HG03575 (cell line): ENCODE measurements at regions not wholly inside any gene's neighbourhood (a gene's known extent, or its start where the extent isn't known, plus 50 kb on each side); places are given as distances from the start of the nearest gene placed in this dataset.

Source experiments
- ATAC-seq: cut with Tn5 transposase; IDR thresholded peaks from one replicate; pipeline ENCODE4 v1.9.1; 2021; ENCODE audit not compliant: unreplicated experiment, insufficient number of reproducible peaks, low FRiP score; ENCODE audit errors: extremely low read depth

GRCh38 chr18:71837547-71837946, 706.6 kb downstream of the CBLN2 start:
- no peak for ATAC-seq

- ATAC-seq, result no peak
Measured at GRCh38 chr18:71832946-71833617, 711.1 kb downstream of the CBLN2 start.

DNA sequence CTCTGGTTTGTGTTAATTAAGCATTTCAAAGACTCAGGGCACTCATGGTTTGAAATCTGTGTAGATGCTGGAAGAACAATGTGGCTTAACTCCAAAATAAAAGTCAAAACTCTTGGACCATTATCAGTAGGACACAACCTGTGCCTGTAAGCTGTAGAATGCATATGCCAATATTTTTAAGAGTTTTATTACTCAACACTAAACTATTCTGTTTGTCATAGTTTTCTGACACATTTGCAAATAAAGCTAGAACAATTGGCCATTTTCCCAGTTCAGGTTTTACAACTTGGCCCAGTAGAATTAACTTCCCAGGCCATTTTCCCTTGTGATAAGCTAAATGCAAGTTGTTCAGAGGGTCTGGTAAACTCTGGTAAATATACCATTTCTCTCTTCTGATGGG, 713.1 kb downstream of the CBLN2 start:
- no peak for ATAC-seq

- no peak for ATAC-seq
Measured at GRCh38 chr18:71827301-71827700, 716.8 kb downstream of the CBLN2 start.

GRCh38 chr18:71815305-71815704, 728.8 kb downstream of the CBLN2 start:
- ATAC-seq, result no peak

GRCh38 chr18:71809711-71810110, 734.4 kb downstream of the CBLN2 start:
- no peak for ATAC-seq

GRCh38 chr18:71808616-71809015, 735.5 kb downstream of the CBLN2 start:
- no peak for ATAC-seq

DNA sequence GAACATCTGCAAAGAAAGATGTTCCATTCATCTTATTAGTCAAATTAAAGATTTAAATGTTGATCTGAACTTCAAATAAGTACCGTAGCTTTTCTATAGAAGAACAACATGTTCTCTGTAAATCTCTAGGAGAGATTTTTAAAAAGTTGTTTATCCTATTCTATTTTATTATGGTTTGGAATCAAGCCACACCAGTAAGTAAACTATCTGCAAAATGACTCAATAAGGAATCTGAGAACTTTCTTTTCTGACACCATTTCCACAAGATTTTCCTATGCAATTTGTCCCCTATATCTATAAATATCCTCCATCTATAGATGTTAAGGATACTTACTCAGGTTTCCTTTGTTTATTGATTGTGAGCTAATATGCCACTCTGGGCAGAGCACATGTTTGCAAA, 736.6 kb downstream of the CBLN2 start:
- ATAC-seq, result no peak

- ATAC-seq, result no peak
Measured at GRCh38 chr18:71798986-71799673, 745.0 kb downstream of the CBLN2 start.

GRCh38 chr18:71797554-71797953, 746.6 kb downstream of the CBLN2 start:
- ATAC-seq, result no peak

DNA sequence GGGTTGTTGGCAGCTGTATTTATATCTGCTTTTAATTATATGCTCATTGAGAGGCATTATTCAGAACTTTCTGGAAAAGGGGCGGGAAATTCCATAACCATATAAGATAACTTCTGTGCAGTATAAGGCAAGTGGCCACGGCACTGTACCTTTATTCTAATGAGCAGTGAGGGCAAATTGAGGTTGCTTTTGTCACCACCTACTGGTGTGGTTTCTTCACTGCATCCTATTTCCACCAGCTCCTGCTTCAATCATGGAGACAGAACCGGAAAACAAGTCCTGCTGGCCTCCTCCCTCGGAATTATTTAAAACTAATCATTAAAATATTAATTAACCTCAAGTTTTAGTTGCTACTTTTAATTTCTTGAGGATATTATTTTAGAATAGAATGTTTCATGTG, 759.4 kb downstream of the CBLN2 start:
- ATAC-seq, result peak; percentile 71

GRCh38 chr18:71760541-71760940, 783.6 kb downstream of the CBLN2 start:
- ATAC-seq, result no peak

DNA sequence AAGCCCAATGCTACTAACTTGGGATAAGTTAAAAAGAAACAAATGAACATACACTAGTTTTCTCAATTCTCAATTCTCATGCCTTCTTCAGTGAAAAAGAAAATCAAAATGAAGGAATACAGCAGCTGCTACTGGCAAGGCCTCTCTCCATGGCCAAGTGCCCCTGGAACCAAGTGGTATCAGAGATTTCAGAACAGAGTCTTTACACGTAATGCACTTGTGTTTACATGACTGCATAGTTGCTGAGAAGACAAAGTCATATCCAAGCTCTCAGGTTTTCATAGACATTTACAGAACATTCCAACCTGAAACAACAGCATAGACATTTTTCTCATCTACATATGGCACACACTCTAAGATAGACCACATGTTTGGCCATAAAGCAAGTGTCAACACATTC, 789.9 kb downstream of the CBLN2 start:
- ATAC-seq, result no peak

DNA sequence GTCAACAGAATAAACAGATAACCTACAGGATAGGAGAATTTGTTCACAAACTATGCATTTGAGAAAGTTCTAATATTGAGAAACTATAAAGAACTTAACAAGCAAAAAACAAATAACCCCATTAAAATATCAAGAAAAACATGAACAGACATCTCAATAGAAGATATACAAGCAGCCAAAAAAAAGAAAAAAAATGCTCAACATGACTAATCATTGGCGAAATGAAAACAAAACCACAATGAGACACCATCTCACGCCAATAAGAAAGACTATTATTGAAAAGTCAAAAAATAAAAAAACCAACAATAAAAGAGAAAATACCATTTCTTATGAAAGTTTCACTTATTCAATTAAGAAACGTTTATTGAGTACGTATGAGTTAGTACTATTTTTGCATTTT, 800.5 kb downstream of the CBLN2 start:
- ATAC-seq, result no peak

DNA sequence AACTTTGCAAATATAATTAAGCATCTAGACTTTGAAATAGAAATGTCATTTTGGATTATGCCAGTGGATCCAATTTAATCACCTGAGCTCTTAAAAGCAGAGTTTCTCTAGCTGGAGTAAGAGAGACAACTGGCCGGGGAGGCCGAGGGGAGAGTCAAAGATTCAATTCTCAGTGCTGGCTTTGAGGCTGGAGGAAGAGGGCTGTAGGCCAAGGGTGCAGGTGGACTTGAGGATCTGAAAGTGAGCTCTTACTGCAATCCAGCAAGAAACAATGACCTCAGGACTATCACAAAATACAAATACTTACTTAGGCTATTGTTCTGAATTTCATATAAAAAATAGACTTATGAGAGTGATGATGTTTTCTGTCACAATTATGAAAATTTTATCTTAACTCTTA, 814.5 kb downstream of the CBLN2 start:
- ATAC-seq, result no peak

GRCh38 chr18:71727909-71728308, 816.2 kb downstream of the CBLN2 start:
- no peak for ATAC-seq

GRCh38 chr18:71725256-71725655, 818.9 kb downstream of the CBLN2 start:
- ATAC-seq, result no peak

DNA sequence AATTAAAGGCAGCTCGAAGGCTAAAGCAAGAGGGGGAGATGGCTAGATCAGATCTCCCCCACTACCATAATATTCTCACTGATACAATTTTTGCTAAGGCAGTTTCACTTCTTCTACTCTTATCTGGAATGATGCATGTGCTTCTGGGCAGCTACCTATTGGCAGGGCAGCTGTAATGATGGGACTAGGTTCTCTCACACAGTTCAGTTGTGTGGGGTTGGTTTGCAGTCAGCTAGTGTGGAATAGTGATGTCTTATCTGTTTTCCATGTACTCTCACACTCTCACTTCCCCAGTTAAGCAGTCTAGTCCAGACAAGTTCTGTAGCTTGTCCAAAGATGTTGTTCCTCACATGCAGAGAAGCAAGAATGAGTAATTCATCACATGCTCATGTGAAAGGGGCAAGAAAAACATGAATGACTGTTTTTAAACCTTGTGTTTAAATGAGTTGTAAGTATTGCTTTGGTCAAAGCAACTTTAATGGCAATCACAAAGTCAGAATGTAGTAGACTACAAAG, 836.1 kb downstream of the CBLN2 start:
- no peak for ATAC-seq

DNA sequence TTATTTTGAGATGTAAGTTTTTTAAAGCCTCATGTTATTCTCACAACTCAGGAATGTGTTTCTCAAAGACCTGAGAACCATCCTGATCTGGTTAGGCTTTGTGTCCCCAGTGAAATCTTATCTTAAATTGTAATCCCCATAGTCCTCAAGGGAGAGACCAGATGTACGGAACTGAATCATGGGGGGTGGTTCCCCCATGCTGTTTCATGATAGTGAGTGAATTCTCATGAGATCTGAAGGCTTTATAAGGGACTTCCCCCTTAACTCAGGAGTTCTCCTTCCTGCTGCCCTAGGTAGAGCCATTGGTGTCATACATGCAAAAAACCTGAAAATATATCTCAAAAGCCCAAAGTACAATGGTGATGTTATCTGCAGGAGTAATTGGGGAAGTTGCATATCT, 836.7 kb downstream of the CBLN2 start:
- no peak for ATAC-seq

DNA sequence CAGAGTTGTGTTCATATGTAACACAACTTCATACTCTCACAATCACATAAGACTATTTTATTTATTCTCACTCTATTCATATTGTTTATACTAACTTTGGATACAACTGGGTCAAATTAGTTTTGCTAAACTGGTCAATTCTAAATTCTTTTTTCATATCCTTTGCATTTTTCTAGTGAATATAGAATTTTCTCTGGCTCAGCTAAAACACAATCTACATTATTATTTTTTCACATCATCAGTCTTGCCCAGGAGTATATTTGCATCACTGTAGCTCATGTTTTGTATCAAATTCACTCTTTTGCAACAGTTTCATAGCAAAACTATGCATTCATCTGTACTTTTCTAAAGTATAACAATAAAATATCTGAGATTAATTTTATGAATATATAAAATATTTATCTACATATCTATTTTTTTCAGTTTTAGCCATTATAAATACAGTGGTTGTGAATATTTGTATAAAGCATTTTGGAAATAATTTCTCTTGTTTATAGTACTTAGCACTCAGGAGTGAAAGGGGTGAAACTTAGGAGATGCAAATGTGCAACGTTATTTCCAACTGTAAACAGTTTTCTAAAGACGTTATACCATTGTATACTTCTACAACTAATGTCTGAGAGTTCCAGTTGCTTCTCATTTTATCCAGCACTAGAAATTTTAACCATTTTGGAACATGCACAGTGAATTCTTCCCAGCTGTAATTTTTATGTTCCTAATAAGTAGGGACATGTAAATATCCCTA, 854.6 kb downstream of the CBLN2 start:
- ATAC-seq, result no peak
